ENCODE measurements at regions not wholly inside any gene's neighbourhood (a gene's known extent, or its start where the extent isn't known, plus 50 kb on each side); places are given as distances from the start of the nearest gene placed in this dataset.

GRCh38 chr5:111597491-111597890, 85.2 kb upstream of the STARD4 start:
- TF ChIP-seq CTCF (IDR thresholded peaks at IDR 0.05; ENCODE audit: low read depth, low read length) (no peak), EZH2phosphoT487 (IDR thresholded peaks at IDR 0.05; ENCODE audit: low read depth) (no peak)
